Trophoblast cell (in vitro differentiated cells and primary cell): ENCODE measurements at regions not wholly inside any gene's neighbourhood (a gene's known extent, or its start where the extent isn't known, plus 50 kb on each side); places are given as distances from the start of the nearest gene placed in this dataset.

Experiments
- DNase-seq, 2 donors: peaks; one replicate each; pipeline ENCODE4 v3.0.0-alpha.2; 2016
- H2AFZ ChIP-seq: 2 replicates; pipeline ENCODE4 v1.6.1; 2013; ENCODE audit warnings: low read length, moderate library complexity, mild to moderate bottlenecking; ENCODE audit not compliant: insufficient read depth, poor library complexity
- H2AK5ac ChIP-seq: 2 replicates; pipeline ENCODE4 v1.6.1; 2013; ENCODE audit warnings: mild to moderate bottlenecking, low read length
- H2BK120ac ChIP-seq: 2 replicates; pipeline ENCODE4 v1.6.1; 2013; ENCODE audit warnings: low read length, mild to moderate bottlenecking, moderate library complexity; ENCODE audit not compliant: insufficient read depth, poor library complexity
- H2BK12ac ChIP-seq: 2 replicates; pipeline ENCODE4 v1.6.1; 2013; ENCODE audit warnings: mild to moderate bottlenecking, low read length, moderate library complexity
- H2BK5ac ChIP-seq: 2 replicates; pipeline ENCODE4 v1.6.1; 2013; ENCODE audit warnings: low read length, low read depth, moderate library complexity, mild to moderate bottlenecking; ENCODE audit not compliant: poor library complexity
- H3K14ac ChIP-seq: 2 replicates; pipeline ENCODE4 v1.6.1; 2013; ENCODE audit warnings: mild to moderate bottlenecking, low read length
- H3K18ac ChIP-seq: 2 replicates; pipeline ENCODE4 v1.6.1; 2013; ENCODE audit warnings: mild to moderate bottlenecking, low read length
- H3K23ac ChIP-seq: 2 replicates; pipeline ENCODE4 v1.6.1; 2013; ENCODE audit warnings: low read length
- H3K27ac ChIP-seq: 2 replicates; pipeline ENCODE4 v1.5.1; 2013; ENCODE audit warnings: low read depth, mild to moderate bottlenecking, inconsistent platforms, low read length, moderate library complexity
- H3K27me3 ChIP-seq: 2 replicates; pipeline ENCODE4 v1.6.1; 2013; ENCODE audit warnings: inconsistent platforms, mild to moderate bottlenecking, low read length, moderate library complexity; ENCODE audit not compliant: insufficient read depth
- H3K36me3 ChIP-seq, 2 experiments: 1 replicate in 1 of 2; 2 replicates in 1 of 2; pipeline ENCODE4 v1.6.1; 2013; ENCODE audit warnings: low read length in 2 of 2, mild to moderate bottlenecking in 2 of 2, moderate library complexity in 1 of 2; ENCODE audit not compliant: insufficient read depth in 2 of 2, control insufficient read depth in 1 of 2
- H3K4ac ChIP-seq: 2 replicates; pipeline ENCODE4 v1.6.1; 2013; ENCODE audit warnings: low read depth, mild to moderate bottlenecking, low read length, moderate library complexity
- H3K4me1 ChIP-seq, 2 experiments: 1 replicate in 1 of 2; 2 replicates in 1 of 2; pipeline ENCODE4 v1.6.1; 2013; ENCODE audit warnings: low read length in 2 of 2, mild to moderate bottlenecking in 2 of 2, moderate library complexity in 1 of 2; ENCODE audit not compliant: insufficient read depth in 2 of 2, control insufficient read depth in 1 of 2
- H3K4me2 ChIP-seq: 2 replicates; pipeline ENCODE4 v1.6.1; 2013; ENCODE audit warnings: inconsistent platforms, mild to moderate bottlenecking, low read length, moderate library complexity
- H3K4me3 ChIP-seq: 2 replicates; pipeline ENCODE4 v1.5.1; 2013; ENCODE audit warnings: mild to moderate bottlenecking, low read depth, low read length, inconsistent platforms
- H3K79me1 ChIP-seq: one replicate; pipeline ENCODE4 v1.6.1; 2013; ENCODE audit warnings: low read length
- H3K79me2 ChIP-seq: 2 replicates; pipeline ENCODE4 v1.6.1; 2013; ENCODE audit warnings: low read length, mild to moderate bottlenecking; ENCODE audit not compliant: control insufficient read depth, insufficient read depth, poor library complexity
- H3K9ac ChIP-seq: 2 replicates; pipeline ENCODE4 v1.6.1; 2013; ENCODE audit warnings: mild to moderate bottlenecking, low read length
- H3K9me3 ChIP-seq: 2 replicates; pipeline ENCODE4 v1.6.1; 2013; ENCODE audit warnings: low read depth, mild to moderate bottlenecking, control low read depth, inconsistent platforms, low read length; ENCODE audit not compliant: insufficient read depth
- H4K12ac ChIP-seq: 2 replicates; pipeline ENCODE4 v1.6.1; 2013; ENCODE audit warnings: low read depth, mild to moderate bottlenecking, low read length, moderate library complexity
- H4K8ac ChIP-seq: 2 replicates; pipeline ENCODE4 v1.6.1; 2013; ENCODE audit warnings: low read depth, mild to moderate bottlenecking, low read length, moderate library complexity
- H4K91ac ChIP-seq: one replicate; pipeline ENCODE4 v1.6.1; 2013; ENCODE audit warnings: low read depth, mild to moderate bottlenecking, low read length, moderate library complexity
- WGBS: extraction: QIAGEN DNeasy Blood & Tissue Kit; methylation state at CpG from one replicate; pipeline ENCODE4 v1.1.7; 2013; ENCODE audit warnings: missing lambda C conversion rate; ENCODE audit not compliant: insufficient read length, insufficient coverage; ENCODE audit errors: extremely low coverage; 5-methylcytosine and 5-hydroxymethylcytosine counted together

DNA sequence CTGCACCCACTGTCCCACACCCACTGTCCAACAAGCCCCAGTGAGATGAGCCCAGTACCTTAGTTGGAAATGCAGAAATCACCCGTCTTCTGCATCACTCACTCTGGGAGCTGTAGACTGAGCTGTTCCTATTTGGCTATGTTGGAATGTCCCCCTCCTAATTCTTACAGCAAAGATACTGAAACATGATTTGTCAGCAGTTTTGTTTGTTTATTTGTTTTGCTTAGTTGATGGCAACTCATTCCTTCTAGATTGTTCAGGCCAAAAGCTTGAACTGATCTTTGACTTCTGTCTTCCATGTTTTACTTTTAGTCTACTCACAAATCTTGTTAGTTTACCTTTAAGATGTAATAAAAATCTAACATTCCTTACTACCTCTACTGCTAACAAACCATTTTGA lies 233.6 kb upstream of the MIS18BP1 start:
- WGBS, result no CpG with 5 or more reads among the region's 1 CpG
- H3K9ac ChIP-seq, result no peak overlapping the region
- no peak overlapping the region for H2BK12ac ChIP-seq

DNA sequence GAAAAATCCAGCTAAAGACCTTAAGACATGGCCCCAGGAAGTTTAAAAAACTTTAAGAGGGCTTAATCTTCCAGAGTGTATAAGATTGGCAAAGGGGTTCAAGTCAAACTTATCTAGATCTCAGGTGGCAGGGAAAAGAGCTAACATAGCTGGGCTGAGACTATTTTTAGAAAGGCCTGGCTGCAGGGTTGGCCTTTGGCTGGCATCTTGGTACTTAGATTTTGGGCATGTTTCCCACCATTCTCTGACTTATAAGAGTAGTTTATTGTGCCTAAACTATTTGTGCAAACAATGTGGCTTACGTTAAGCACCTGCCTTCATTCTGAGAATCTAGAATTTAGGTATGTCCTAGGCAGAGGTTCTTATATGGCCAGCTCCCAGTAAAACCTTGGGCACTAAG lies 214.0 kb upstream of the MIS18BP1 start:
- H2BK5ac ChIP-seq, result no peak overlapping the region
- H4K12ac ChIP-seq, result no peak overlapping the region
- no peak overlapping the region for H2AK5ac ChIP-seq
- no peaks in the 10 kb centered on the region for H3K36me3 ChIP-seq
- no peak overlapping the region for H2AFZ ChIP-seq
- H3K4me3 ChIP-seq, result no peak overlapping the region
- H4K91ac ChIP-seq, result no peak overlapping the region
- no peak overlapping the region for H3K27ac ChIP-seq
- no peak overlapping the region for H3K23ac ChIP-seq
- no peak overlapping the region for H2BK120ac ChIP-seq
- H3K18ac ChIP-seq, result no peak overlapping the region
- no peak overlapping the region for H4K8ac ChIP-seq
- no peaks in the 10 kb centered on the region for H3K4me1 ChIP-seq
- H3K4me2 ChIP-seq, result no peak overlapping the region
- H3K9me3 ChIP-seq, result no peaks in the 10 kb centered on the region
- H3K9ac ChIP-seq, result no peak overlapping the region
- H3K27me3 ChIP-seq, result no peaks in the 10 kb centered on the region
- no peak overlapping the region for H2BK12ac ChIP-seq
- no CpG with 5 or more reads among the region's 1 CpG for WGBS
- no peak overlapping the region for H3K4ac ChIP-seq
- no peak overlapping the region for H3K14ac ChIP-seq
- no peak for DNase-seq
- H3K79me2 ChIP-seq, result no peaks in the 10 kb centered on the region
- H3K79me1 ChIP-seq, result no peaks in the 10 kb centered on the region

More for the DNA sequence above, 233.6 kb upstream of the MIS18BP1 start:
- Histone ChIP-seq H4K91ac (no peak overlapping the region), H3K79me2 (no peaks in the 10 kb centered on the region), H2AK5ac (no peak overlapping the region), H3K27ac (no peak overlapping the region), H3K14ac (no peak overlapping the region), H3K18ac (no peak overlapping the region), H2BK120ac (no peak overlapping the region), H3K36me3 (no peaks in the 10 kb centered on the region), H3K4me1 (no peaks in the 10 kb centered on the region), H4K8ac (no peak overlapping the region), H4K12ac (no peak overlapping the region), H3K9me3 (peaks cover 5% of the 10 kb centered on the region), H2BK5ac (no peak overlapping the region), H2AFZ (no peak overlapping the region), H3K4me3 (no peak overlapping the region), H3K79me1 (no peaks in the 10 kb centered on the region), H3K4ac (no peak overlapping the region), H3K27me3 (no peaks in the 10 kb centered on the region), H3K23ac (no peak overlapping the region), H3K4me2 (no peak overlapping the region)
- no peak for DNase-seq

DNA sequence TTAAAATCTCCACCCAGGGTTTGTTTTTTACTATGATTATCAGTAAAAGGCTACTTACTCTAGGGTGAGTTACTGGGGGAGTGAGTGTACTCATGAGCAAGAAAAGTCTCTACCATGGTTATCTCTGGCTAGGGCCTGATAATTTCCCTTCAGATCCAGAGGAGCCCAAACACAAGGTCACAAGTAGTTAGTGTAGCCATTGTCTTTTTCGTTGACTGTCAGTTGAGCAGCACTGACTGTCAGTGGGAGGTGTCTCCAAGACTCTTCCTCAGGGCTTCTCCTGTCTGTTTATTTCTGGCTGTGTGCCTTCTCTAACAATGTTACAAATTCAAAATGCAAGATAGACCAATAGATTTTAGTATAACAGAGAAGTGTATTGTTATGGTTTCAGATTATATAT lies 181.2 kb upstream of the MIS18BP1 start:
- Histone ChIP-seq H3K27ac (no peak overlapping the region), H2AK5ac (no peak overlapping the region), H3K14ac (no peak overlapping the region), H3K9ac (no peak overlapping the region), H2BK120ac (no peak overlapping the region), H4K91ac (no peak overlapping the region), H3K9me3 (no peaks in the 10 kb centered on the region), H3K4me1 (no peaks in the 10 kb centered on the region), H3K27me3 (no peaks in the 10 kb centered on the region), H4K12ac (no peak overlapping the region), H3K23ac (peak overlapping the region; percentile 69), H4K8ac (no peak overlapping the region), H2BK12ac (no peak overlapping the region), H3K79me1 (no peaks in the 10 kb centered on the region), H3K4me2 (no peak overlapping the region), H3K18ac (no peak overlapping the region), H3K4me3 (no peak overlapping the region), H3K4ac (no peak overlapping the region), H2AFZ (no peak overlapping the region), H3K79me2 (no peaks in the 10 kb centered on the region), H3K36me3 (no peaks in the 10 kb centered on the region), H2BK5ac (no peak overlapping the region)
- no CpG with 5 or more reads among the region's 1 CpG for WGBS
- DNase-seq, result no peak

DNA sequence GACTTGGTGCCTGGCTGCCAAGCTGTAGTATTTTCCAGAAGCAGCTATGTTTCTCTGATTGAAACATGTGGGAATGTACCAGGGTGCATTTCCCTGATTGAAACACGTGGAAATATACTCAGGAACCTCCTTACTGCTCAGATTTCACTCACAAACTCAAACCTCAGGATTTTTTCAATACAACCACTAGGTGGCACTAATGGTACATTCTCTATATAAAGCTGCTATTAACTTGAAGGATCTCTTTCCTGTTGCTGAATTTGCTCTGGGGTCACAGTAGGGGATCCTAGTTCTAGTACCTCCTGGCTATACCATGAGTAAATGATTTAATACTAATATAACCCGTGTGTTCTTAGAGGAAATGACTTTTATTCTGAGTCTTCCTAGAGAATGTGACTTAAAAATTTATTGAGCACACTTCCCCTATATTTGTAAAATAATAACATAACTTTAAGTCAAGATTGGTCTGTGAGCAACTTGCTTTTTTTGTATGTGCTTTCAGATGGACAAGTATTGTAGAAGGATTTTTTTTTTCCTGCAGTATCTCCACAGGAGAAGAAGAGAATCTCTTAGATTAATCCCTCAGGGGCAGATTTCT lies 173.8 kb upstream of the MIS18BP1 start:
- Histone ChIP-seq H3K4ac (no peak overlapping the region), H3K9me3 (no peaks in the 10 kb centered on the region), H3K27me3 (no peaks in the 10 kb centered on the region), H3K4me1 (no peaks in the 10 kb centered on the region), H2AFZ (no peak overlapping the region), H3K14ac (no peak overlapping the region), H3K23ac (no peak overlapping the region), H3K9ac (no peak overlapping the region), H2AK5ac (no peak overlapping the region), H2BK5ac (no peak overlapping the region), H3K79me2 (no peaks in the 10 kb centered on the region), H3K36me3 (no peaks in the 10 kb centered on the region), H3K79me1 (no peaks in the 10 kb centered on the region), H2BK120ac (no peak overlapping the region), H4K91ac (no peak overlapping the region), H3K18ac (no peak overlapping the region), H3K4me3 (no peak overlapping the region), H4K12ac (no peak overlapping the region), H3K4me2 (no peak overlapping the region), H3K27ac (no peak overlapping the region), H4K8ac (no peak overlapping the region), H2BK12ac (no peak overlapping the region)
- no CpG with 5 or more reads among the region's 2 CpGs for WGBS
- peak in 1 of 2 donors; percentile 68 for DNase-seq
